ENCODE measurements at regions not wholly inside any gene's neighbourhood (a gene's known extent, or its start where the extent isn't known, plus 50 kb on each side); places are given as distances from the start of the nearest gene placed in this dataset.
A peak's percentile ranks its signal among the peaks of the same experiment; 100 is the strongest.
"Not testable (repeated sequence)": the region's sequence is repeated elsewhere in the genome, so short reads cannot be mapped to it uniquely, and the experiment has no call there.

DNA sequence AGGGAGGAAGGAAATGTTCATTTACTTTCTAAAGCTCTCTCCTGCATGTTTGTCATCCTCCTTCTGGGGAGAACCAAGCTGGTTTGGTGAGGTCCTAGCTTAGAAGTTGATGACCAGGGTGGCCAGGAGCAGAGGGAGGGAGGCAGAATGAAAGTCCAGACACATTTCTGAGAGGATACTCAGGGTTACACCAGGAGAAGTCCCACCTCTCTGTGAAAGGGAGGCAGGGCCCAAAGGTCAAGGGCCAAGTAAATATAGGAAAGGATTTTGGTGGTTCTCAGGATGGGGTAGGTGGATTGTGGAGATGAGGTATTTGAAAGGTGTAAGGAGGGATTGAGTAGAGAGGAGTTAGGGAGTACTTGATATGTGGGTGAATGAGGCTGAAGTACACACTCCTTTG is 58.0 kb upstream of the FBXO11 start:
- no peak for DNase-seq

DNA sequence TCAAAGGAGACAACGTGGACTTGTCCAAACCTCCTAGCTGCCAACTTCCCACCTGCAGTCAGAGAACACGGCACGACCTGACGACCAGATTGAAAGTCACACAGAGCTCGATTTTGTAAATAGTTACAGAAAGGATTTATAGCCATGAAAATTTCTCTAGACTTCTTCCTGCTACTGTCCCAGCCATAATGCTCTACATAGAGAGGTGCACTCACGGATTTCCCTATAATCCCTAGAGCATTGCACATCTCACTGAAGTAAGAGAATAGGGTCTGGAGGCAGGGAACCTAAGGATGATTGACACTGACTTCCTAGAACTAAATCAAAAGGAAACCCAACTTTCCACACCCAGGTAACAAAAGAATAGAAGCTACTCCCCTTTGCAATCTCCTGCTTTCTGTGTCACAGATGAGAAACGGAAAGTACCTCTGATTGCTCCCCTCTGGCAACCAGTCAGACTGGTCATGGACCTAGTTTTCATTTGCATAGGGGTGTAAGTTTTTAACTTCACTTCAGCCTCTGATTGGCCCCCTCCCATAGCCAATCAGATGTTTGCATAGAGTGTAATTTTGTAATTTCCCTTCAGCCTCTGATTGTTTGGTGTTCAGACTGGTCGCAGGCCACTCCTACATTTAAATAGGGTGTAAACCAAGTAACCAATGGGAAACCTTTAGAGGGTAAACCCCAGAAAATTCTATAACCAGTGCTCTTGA is 58.6 kb upstream of the FBXO11 start:
- peak; percentile 17 for DNase-seq

GRCh38 chr2:47976728-47977127 is 70.4 kb upstream of the FBXO11 start:
- not testable (repeated sequence) for DNase-seq

- no peak for DNase-seq
These were observed 77.7 kb upstream of the FBXO11 start for GRCh38 chr2:47984041-47984440.

DNA sequence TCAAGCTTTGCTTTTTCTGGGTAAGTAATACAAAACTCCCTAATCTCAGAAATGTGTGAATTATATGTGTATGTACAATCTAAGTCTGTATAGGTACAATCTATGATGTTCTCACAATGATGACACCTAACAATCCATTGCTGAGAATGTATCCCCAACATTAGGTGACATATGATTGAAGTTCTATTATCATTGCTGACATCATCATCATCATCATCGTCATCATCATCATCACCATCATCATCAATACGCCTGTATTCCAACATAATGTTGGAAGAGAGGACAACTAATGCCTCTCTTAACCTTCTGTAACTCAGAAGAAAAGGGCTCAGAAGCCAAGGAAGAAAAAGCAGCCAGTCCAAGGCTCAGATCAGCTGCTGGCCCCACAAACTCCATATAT is 84.2 kb upstream of the FBXO11 start:
- no peak for DNase-seq

DNA sequence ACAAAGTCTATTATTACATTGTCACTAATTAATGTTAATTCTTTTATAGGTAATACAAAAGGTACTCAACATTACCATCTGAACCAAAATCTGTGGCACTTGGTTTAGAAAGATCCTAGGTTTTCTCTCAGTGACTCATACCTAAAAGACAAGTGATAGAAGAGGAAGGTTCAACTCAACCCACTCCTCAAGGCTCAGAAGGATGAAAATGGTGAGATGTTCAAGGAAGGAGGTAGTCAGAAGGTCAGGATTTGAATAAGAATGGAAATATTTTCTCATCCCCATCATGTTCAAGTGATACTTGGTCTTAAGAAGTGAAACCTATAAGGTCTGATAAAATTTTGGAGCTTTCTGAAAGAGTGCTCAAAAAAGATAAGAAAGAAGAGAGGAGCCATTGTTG is 86.4 kb upstream of the FBXO11 start:
- no peak for DNase-seq

GRCh38 chr2:47996808-47997207 is 90.5 kb upstream of the FBXO11 start:
- DNase-seq, result no peak

GRCh38 chr2:47999512-47999911 is 93.2 kb upstream of the FBXO11 start:
- no peak for DNase-seq

- DNase-seq, result no peak
These were observed 95.2 kb upstream of the FBXO11 start for GRCh38 chr2:48001498-48001897.

GRCh38 chr2:48006094-48006493 is 99.8 kb upstream of the FBXO11 start:
- DNase-seq, result no peak

DNA sequence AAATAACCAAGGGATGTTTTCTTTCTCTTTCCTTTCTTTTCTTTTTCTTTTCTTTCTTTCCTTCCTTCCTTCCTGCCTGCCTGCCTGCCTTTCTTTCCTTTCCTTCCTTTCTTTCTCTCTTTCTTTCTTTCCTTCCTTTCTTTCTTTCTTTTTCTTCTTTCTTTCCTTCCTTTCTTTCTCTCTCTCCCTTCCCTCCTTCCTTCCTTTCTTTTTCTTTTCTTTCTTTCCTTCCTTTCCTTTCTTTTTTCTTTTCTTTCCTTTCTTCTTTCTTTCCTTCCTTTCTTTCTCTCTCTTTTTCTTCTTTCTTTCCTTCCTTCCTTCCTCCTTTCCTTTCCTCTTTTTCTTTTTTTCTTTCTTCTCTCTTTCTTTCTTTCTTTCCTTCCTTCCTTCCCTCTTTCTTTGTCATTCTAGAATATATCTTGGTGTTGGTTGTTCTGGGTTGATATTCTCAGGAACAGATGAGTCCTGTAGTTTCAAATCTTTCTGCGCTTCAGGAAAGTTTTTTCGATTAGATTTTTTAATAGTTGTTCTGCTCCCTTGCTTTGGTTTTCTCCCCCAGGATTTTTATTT is 101.5 kb upstream of the FBXO11 start:
- DNase-seq, result no peak

DNA sequence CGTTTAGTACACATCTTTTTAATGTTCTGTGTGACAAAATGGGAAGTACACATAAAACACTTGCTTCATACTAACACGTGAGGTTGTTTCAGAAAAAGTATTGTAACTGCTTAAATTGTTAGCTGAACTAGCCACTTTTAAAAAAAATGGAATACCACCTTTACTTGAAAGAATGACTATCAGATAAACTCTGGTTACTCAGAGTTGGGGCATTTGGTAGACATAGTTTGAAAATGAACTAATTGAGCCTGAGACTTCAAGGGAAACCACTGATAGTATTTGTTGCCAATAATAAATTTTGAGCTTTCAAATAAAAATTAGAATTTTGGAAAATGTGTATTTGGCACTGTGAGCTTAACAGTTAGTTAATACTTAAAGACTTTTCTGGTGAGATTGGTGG is 103.0 kb upstream of the FBXO11 start:
- DNase-seq, result no peak

GRCh38 chr2:48015421-48015820 is 109.1 kb upstream of the FBXO11 start:
- DNase-seq, result no peak

- peak; percentile 31 for DNase-seq
These were observed 110.1 kb upstream of the FBXO11 start for GRCh38 chr2:48016225-48017019.

- no peak for DNase-seq
These were observed 110.8 kb upstream of the FBXO11 start for GRCh38 chr2:48017136-48017535.

- DNase-seq, result no peak
These were observed 112.2 kb upstream of the FBXO11 start for GRCh38 chr2:48018480-48018879.

DNA sequence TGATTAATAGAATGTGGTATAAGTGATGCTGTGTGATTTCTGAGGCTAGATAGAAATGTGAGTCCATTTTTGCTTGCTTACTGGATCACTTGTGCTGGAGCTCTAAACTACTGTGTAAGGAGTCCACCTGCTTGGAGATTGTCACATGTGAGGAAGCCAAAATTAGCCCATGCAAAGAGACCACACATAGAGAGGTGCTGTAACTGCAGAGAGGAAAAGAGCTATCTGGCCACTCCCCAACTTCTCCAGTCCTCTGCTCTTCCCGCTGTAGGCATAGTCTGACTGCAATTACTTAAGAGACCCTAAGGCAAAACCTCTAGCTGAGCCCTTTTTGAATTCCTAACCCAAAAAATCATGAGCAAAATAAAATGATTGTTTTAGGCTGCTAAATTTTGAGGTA is 120.6 kb upstream of the FBXO11 start:
- DNase-seq, result no peak

DNA sequence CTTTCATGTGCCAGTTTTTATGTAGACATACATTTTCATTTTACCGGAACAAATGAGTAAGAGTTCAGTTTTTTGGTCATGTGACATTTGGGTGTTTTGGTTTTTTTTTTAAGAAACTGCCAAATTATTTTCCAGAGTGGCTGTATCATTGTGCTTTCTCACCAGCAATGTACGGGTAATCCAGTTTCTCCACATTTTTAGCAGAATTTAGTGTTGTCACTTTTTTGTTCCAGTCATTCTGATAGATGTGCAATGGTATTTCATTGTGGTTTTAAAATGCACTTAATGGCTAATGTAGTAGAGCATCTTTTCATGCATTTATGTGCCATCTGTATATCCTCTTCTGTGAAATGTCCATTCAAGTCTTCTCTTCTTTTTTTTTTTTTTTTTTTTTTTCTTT is 126.5 kb upstream of the FBXO11 start:
- no peak for DNase-seq

- DNase-seq, result no peak
These were observed 128.0 kb upstream of the FBXO11 start for GRCh38 chr2:48034295-48034694.

DNA sequence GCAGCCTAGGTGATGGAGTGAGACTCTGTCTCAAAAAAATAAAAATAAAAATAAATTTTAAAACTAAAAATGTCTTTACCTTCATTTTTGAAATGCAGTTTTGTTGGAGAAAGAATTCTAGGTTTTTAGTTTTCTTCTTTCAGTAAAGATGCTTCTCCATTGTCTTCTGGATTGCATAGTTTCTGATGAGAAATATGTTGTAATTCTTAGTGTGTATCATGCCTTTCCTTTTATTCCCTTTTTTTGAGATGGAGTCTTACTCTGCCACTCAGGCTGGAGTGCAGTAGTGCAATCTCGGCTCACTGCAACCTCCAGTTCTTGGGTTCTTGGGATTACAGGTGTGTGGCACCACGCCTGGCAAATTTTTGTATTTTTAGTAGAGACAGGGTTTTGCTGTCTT is 130.0 kb upstream of the FBXO11 start:
- no peak for DNase-seq

DNA sequence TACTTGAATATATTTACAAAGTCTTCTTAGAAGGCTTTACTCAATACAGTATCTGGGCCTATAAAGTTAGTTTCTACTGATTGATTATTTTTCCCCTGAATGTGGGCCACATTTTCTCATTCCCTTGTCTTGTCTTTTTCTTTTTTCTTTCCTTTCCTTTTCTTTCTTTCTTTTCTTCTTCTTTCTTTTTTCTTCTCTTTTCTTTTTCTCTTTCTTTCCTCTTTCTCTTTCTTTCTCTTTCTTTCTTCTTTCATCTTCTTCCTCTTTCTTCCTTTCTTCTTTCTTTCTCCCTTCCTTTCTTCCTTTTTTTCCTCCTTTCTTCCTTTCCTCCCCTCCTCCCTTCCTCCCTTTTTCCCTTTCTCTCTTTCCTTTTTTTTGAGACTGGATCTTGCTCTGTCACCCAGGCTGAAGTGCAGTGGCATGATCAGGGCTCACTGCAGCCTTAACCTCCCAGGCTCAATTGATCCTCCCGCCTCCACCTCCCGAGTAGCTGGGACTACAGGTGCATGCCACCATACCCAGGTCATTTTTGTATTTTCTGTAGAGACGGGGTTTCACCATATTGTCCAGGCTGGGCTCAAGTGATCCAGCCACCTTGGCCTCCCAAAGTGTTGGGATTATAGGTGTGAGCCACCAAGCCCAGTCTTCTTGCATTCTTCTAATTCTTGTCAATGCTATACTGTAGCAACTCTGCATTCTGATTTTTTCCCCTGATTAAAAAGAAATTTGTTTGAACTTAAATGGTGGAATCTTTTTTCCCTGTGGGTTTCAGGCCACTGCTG is 133.1 kb upstream of the FBXO11 start:
- no peak for DNase-seq

DNA sequence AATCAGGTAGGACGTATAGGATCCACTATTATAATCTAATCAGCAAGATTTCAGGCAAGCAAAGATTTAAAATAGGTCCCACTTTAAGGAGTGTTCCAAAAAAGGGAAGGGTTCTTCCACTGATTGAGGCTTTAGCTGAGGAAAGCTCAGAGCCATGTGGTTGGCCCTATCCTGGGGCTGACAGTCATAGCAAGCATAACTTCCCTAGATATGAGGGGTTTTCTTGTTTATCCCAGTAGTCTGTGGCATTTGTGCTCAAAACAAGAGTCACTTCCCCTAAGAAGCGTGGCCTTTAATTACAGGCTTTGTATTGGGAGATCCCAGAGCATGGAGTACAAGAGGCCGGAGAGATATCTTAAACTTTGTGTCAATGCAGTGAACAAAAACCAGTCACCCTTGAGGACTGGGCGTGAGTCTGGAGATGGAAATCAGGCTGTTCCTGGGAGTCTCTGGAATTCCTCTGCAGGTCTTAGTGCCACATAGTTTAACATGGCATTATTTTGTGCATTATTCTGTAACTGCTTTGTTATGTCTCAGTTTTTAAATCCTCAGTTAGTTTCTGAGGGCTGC is 136.9 kb upstream of the FBXO11 start:
- DNase-seq, result no peak

- no peak for DNase-seq
These were observed 137.4 kb upstream of the FBXO11 start for GRCh38 chr2:48043746-48044145.
